A673 (cell line): ENCODE measurements at regions not wholly inside any gene's neighbourhood (a gene's known extent, or its start where the extent isn't known, plus 50 kb on each side); places are given as distances from the start of the nearest gene placed in this dataset.
A peak's percentile ranks its signal among the peaks of the same experiment; 100 is the strongest.

Experiments
- EZH2 ChIP-seq: fragments of 200-600 bp; sonication (generic); IDR thresholded peaks from 2 replicates; pipeline ENCODE4 v1.6.1; 2017; ENCODE audit warnings: borderline replicate concordance, low read depth, mild to moderate bottlenecking, mixed read lengths, antibody characterized with exemption, low read length; ENCODE audit not compliant: poor library complexity, severe bottlenecking
- TF ChIP-seq, protein P1 (sequence below): fragments of 300-800, 200-600 bp; sonication (generic); conservative IDR thresholded peaks from 2 replicates; pipeline ENCODE4 v1.5.1; 2017; ENCODE audit warnings: low read depth, mild to moderate bottlenecking, antibody characterized with exemption, low read length, moderate library complexity, mixed read lengths

DNA sequence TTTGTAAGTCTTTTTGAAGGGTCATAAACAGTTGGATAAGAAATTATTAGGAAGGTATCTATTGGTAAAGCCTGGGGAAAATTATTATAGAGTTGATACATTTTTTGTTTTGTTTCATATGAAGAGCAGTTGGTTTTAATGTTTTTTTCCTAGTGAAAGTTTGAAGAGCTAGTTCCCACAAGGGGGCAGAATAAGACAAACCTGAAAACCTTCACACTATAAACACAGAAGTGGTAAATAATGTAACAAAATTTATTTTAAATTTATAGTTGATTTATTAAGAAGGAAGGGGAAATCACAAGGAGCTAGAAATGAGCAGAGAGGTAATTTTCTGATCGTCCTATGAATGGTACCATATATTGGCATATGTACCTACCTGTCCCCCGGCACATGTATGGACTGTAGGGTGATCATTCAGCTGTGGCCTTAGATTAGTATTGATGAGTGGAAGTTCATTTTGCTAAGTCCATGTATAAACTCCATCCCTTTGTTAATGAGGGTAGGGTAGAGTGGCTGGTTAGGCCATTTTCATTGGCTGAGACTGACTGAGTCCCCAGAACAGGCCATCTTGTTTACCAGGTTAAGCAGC lies 116.3 kb downstream of the TANC2 start:
- TF ChIP-seq, protein P1, sequence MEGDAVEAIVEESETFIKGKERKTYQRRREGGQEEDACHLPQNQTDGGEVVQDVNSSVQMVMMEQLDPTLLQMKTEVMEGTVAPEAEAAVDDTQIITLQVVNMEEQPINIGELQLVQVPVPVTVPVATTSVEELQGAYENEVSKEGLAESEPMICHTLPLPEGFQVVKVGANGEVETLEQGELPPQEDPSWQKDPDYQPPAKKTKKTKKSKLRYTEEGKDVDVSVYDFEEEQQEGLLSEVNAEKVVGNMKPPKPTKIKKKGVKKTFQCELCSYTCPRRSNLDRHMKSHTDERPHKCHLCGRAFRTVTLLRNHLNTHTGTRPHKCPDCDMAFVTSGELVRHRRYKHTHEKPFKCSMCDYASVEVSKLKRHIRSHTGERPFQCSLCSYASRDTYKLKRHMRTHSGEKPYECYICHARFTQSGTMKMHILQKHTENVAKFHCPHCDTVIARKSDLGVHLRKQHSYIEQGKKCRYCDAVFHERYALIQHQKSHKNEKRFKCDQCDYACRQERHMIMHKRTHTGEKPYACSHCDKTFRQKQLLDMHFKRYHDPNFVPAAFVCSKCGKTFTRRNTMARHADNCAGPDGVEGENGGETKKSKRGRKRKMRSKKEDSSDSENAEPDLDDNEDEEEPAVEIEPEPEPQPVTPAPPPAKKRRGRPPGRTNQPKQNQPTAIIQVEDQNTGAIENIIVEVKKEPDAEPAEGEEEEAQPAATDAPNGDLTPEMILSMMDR = peak; percentile 55
- TF ChIP-seq EZH2 = no peak
